Dermis blood vessel endothelial cell (primary cell): ENCODE measurements at regions not wholly inside any gene's neighbourhood (a gene's known extent, or its start where the extent isn't known, plus 50 kb on each side); places are given as distances from the start of the nearest gene placed in this dataset.
"Not testable (repeated sequence)": the region's sequence is repeated elsewhere in the genome, so short reads cannot be mapped to it uniquely, and the experiment has no call there.

Source experiments
- DNase-seq: peaks from one replicate; pipeline ENCODE4 v3.0.0; 2010

- DNase-seq, result no peak
Measured at GRCh38 chr3:88412346-88412745, 262.6 kb downstream of the C3orf38 start.

GRCh38 chr3:88416436-88416835 lies 266.7 kb downstream of the C3orf38 start:
- DNase-seq, result no peak

- no peak for DNase-seq
Measured at GRCh38 chr3:88418219-88418618, 268.5 kb downstream of the C3orf38 start.

GRCh38 chr3:88433568-88433967 lies 283.8 kb downstream of the C3orf38 start:
- DNase-seq, result no peak

- DNase-seq, result no peak
Measured at GRCh38 chr3:88434001-88434400, 284.2 kb downstream of the C3orf38 start.

GRCh38 chr3:88440701-88441100 lies 290.9 kb downstream of the C3orf38 start:
- no peak for DNase-seq

- no peak for DNase-seq
Measured at GRCh38 chr3:88443066-88443465, 293.3 kb downstream of the C3orf38 start.

DNA sequence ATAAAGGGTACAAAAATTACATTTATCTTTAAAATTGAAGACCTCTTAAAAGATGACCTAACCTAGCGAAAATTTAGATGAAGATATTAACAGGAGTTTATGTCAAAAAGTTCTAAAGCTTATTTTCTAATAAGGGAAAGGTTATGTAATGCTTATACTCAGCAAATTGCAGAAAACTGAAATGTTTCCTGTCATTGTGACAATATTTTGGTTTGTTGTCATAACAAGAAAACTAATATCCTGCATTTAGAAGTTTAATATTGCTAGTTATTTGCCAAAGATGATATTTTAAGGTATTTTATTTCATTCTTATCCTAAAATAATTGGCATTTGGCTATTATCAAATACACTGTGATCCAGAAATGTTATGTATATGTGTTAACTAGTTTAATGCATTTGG lies 294.5 kb downstream of the C3orf38 start:
- no peak for DNase-seq

- DNase-seq, result no peak
Measured at GRCh38 chr3:88452228-88452627, 302.5 kb downstream of the C3orf38 start.

DNA sequence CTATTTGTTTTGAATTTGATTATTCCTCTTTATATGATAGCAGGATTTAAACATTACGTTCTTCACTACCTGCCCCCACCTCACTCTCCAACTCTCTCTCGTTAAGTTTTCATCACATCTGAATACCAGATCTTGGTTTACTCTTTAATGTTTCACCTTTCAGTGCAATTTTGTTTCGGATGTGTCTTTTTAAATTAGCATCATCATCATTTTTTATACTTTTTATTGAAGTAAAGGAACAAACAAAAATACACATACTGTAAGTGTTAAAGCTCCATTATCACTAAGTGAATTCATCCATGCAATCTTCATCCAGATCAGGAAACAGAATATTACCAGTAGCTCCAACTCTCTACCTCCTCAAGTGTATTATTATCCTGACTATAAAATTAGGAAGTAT lies 310.6 kb downstream of the C3orf38 start:
- no peak for DNase-seq

DNA sequence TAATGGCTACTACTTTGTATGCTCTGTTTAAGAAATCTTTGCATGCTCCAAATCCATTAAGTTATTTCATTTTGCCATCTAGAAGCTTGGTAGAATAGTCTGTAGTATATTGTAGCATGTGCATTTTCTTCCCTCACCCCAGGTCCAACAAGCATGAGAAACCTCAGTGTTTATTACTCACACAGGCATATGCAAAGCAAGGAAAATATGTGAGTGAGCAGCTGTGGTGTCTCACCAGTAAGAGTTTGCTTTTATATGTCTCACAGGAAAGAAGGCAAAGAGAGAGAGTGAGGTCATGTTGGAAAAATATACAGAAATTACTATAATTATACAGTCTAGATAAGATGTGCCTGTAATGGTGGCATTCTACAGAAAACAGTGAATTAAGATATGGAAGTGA lies 312.5 kb downstream of the C3orf38 start:
- no peak for DNase-seq

- DNase-seq, result no peak
Measured at GRCh38 chr3:88467191-88467590, 317.4 kb downstream of the C3orf38 start.

GRCh38 chr3:88469216-88469615 lies 319.5 kb downstream of the C3orf38 start:
- DNase-seq, result no peak

DNA sequence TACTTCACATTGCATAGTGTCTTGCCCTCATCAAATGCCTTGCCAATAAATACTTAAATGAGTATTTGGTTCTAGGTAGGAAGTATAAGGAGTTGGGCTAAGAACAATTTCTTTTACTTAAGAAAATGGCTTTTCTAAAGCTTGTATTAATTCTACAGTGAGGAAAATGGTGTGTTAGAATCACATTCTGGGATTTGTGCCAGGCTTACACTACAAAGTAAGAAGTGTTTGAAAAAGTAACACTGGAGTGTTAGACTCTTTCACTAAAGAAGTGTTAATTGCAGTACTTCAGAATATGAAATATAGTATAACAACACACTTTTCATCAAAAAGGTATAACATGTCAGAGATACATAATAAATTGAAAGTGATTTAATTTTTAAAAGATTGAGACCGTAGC lies 328.7 kb downstream of the C3orf38 start:
- DNase-seq, result no peak

GRCh38 chr3:88480822-88481221 lies 331.1 kb downstream of the C3orf38 start:
- DNase-seq, result no peak

- no peak for DNase-seq
Measured at GRCh38 chr3:88485001-88485400, 335.2 kb downstream of the C3orf38 start.

DNA sequence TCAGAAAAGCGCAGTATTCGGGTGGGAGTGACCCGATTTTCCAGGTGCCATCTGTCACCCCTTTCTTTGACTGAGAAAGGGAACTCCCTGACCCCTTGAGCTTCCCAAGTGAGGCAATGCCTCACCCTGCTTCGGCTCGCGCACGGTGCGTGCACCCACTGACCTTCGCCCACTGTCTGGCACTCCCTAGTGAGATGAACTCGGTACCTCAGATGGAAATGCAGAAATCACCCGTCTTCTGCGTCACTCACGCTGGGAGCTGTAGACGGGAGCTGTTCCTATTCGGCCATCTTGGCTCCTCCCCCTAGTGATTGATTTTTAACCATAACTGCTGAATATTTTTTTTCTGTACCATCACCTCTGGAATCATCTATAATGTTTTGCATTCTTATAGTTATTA lies 359.1 kb downstream of the C3orf38 start:
- DNase-seq, result not testable (repeated sequence)

- DNase-seq, result no peak
Measured at GRCh38 chr3:88509582-88509981, 359.8 kb downstream of the C3orf38 start.

DNA sequence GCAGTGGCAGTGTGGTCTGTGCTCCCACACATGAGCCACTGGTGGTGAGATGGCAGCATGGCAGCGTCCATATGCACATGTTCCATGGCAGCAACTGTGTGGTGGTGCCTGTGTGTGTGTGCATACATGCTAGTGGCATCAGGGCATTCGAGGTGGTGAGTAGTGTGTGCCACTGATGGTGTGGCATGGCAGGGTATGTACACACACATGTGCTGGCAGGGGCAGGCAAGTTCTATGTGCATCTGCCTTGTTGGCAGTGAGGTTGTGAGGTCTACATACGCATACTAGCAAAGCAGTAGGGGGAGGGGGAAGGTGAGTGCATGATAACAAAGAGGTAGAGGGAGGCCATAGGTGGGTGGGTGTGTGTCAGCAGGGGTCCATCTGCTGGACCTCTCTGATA lies 378.7 kb downstream of the C3orf38 start:
- DNase-seq, result no peak

- no peak for DNase-seq
Measured at GRCh38 chr3:88534534-88534933, 384.8 kb downstream of the C3orf38 start.

DNA sequence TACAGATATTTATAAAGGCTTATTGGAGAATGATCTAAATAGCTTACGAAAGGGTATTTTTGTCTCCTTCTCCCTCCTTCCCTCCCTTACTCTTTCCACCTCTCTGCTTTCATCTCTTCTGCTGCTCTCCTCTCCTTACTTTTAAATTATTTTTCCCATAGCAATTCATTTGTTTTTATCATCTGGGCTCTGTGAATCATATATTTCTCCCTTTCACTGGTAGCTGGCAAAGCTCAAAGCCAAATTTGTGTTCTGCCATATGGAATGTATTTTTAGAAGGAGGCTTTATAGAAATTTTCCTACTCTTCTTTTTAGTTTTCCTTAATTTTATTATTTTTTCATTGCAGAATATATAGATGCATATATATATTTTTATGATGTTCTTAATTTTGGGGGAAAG lies 385.8 kb downstream of the C3orf38 start:
- DNase-seq, result no peak

GRCh38 chr3:88542916-88543315 lies 393.2 kb downstream of the C3orf38 start:
- DNase-seq, result no peak

GRCh38 chr3:88572450-88572849 lies 422.7 kb downstream of the C3orf38 start:
- no peak for DNase-seq

DNA sequence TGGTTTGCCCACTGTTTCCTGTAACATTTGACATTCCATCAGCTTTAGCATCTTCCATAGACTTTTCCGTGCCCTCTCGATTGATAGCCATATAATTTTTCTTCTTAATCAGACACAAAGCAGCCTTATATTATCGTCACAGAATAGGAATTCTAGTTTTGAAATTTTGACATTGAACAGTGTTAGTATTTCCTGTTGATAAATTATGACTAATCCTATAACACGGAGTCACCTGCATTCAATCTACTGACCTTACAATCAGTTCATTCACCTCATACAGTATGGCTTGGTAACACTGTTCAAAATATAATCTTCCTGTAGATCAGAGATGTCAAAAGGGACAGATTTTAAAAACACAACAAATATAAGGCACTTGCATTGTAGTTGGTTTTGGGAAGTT lies 423.7 kb downstream of the C3orf38 start:
- DNase-seq, result no peak

GRCh38 chr3:88574146-88574545 lies 424.4 kb downstream of the C3orf38 start:
- DNase-seq, result no peak

DNA sequence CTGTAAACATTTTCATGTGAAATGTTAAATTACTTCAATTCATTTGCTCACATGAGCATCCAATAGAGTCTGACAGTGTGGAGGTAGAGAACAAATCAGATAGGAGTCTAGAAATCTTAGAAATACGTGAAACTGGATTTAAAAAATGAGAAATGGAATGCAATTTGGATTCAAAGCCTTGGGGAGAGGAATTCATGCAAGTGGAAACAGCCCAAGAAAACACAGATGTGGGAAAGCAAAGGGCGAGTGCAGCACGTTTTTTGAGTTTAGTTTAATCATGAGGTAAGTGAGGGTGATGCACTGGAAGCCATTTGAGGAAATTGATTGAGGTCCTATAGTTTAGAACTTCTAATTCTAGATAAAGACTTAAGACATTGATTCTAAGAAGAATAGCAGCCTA lies 434.7 kb downstream of the C3orf38 start:
- DNase-seq, result no peak
